ENCODE measurements at regions not wholly inside any gene's neighbourhood (a gene's known extent, or its start where the extent isn't known, plus 50 kb on each side); places are given as distances from the start of the nearest gene placed in this dataset.

GRCh38 chr20:52752023-52752422 is 220.1 kb upstream of the TSHZ2 start:
- in situ Hi-C loops (cut with MboI; ENCODE audit: low pct_unique_long_range_greater_than_20kb, low sequenced_read_pairs), result no loop called here

GRCh38 chr20:52751571-52751970 is 220.6 kb upstream of the TSHZ2 start:
- in situ Hi-C loops (cut with MboI; ENCODE audit: low pct_unique_long_range_greater_than_20kb, low sequenced_read_pairs), result no loop called here
- no peak for DNase-seq

More at GRCh38 chr20:52752023-52752422, 220.1 kb upstream of the TSHZ2 start:
- DNase-seq, result no peak

- in situ Hi-C loops (cut with MboI; ENCODE audit: low pct_unique_long_range_greater_than_20kb, low sequenced_read_pairs), result no loop called here
- DNase-seq, result no peak
Observed at GRCh38 chr20:52749938-52750337, 222.2 kb upstream of the TSHZ2 start.

- no peak for DNase-seq
- in situ Hi-C loops (cut with MboI; ENCODE audit: low pct_unique_long_range_greater_than_20kb, low sequenced_read_pairs), result no loop called here
Observed at GRCh38 chr20:52748990-52749389, 223.2 kb upstream of the TSHZ2 start.

GRCh38 chr20:52748285-52748932 is 223.7 kb upstream of the TSHZ2 start:
- in situ Hi-C loops (cut with MboI; ENCODE audit: low pct_unique_long_range_greater_than_20kb, low sequenced_read_pairs), result no loop called here
- no peak for DNase-seq

GRCh38 chr20:52747845-52748284 is 224.3 kb upstream of the TSHZ2 start:
- in situ Hi-C loops (cut with MboI; ENCODE audit: low pct_unique_long_range_greater_than_20kb, low sequenced_read_pairs), result no loop called here
- no peak for DNase-seq

- DNase-seq, result no peak
- in situ Hi-C loops (cut with MboI; ENCODE audit: low pct_unique_long_range_greater_than_20kb, low sequenced_read_pairs), result no loop called here
Observed at GRCh38 chr20:52746770-52747169, 225.4 kb upstream of the TSHZ2 start.

GRCh38 chr20:52746190-52746589 is 226.0 kb upstream of the TSHZ2 start:
- in situ Hi-C loops (cut with MboI; ENCODE audit: low pct_unique_long_range_greater_than_20kb, low sequenced_read_pairs), result no loop called here
- no peak for DNase-seq

- in situ Hi-C loops (cut with MboI; ENCODE audit: low pct_unique_long_range_greater_than_20kb, low sequenced_read_pairs), result no loop called here
- DNase-seq, result no peak
Observed at GRCh38 chr20:52744441-52744840, 227.7 kb upstream of the TSHZ2 start.

GRCh38 chr20:52738081-52738480 is 234.1 kb upstream of the TSHZ2 start:
- DNase-seq, result no peak
- in situ Hi-C loops (cut with MboI; ENCODE audit: low pct_unique_long_range_greater_than_20kb, low sequenced_read_pairs), result no loop called here

GRCh38 chr20:52736507-52736906 is 235.7 kb upstream of the TSHZ2 start:
- DNase-seq, result no peak
- in situ Hi-C loops (cut with MboI; ENCODE audit: low pct_unique_long_range_greater_than_20kb, low sequenced_read_pairs), result no loop called here

- DNase-seq, result no peak
Observed at GRCh38 chr20:52731093-52731492, 241.1 kb upstream of the TSHZ2 start.

GRCh38 chr20:52727740-52728456 is 244.3 kb upstream of the TSHZ2 start:
- DNase-seq, result no peak
- in situ Hi-C loops (cut with MboI; ENCODE audit: low pct_unique_long_range_greater_than_20kb, low sequenced_read_pairs), result no loop called here

More at GRCh38 chr20:52731093-52731492, 241.1 kb upstream of the TSHZ2 start:
- in situ Hi-C loops (cut with MboI; ENCODE audit: low pct_unique_long_range_greater_than_20kb, low sequenced_read_pairs), result no loop called here

GRCh38 chr20:52724541-52724940 is 247.6 kb upstream of the TSHZ2 start:
- in situ Hi-C loops (cut with MboI; ENCODE audit: low pct_unique_long_range_greater_than_20kb, low sequenced_read_pairs), result no loop called here
- DNase-seq, result no peak

- in situ Hi-C loops (cut with MboI; ENCODE audit: low pct_unique_long_range_greater_than_20kb, low sequenced_read_pairs), result no loop called here
- no peak for DNase-seq
Observed at GRCh38 chr20:52722926-52723688, 249.1 kb upstream of the TSHZ2 start.

- in situ Hi-C loops (cut with MboI; ENCODE audit: low pct_unique_long_range_greater_than_20kb, low sequenced_read_pairs), result no loop called here
- no peak for DNase-seq
Observed at GRCh38 chr20:52708137-52708536, 264.0 kb upstream of the TSHZ2 start.

- DNase-seq, result no peak
Observed at GRCh38 chr20:52704553-52704952, 267.6 kb upstream of the TSHZ2 start.

GRCh38 chr20:52688345-52688744 is 283.8 kb upstream of the TSHZ2 start:
- DNase-seq, result no peak
- in situ Hi-C loops (cut with MboI; ENCODE audit: low pct_unique_long_range_greater_than_20kb, low sequenced_read_pairs), result no loop called here

More at GRCh38 chr20:52704553-52704952, 267.6 kb upstream of the TSHZ2 start:
- in situ Hi-C loops (cut with MboI; ENCODE audit: low pct_unique_long_range_greater_than_20kb, low sequenced_read_pairs), result no loop called here

- DNase-seq, result no peak
- in situ Hi-C loops (cut with MboI; ENCODE audit: low pct_unique_long_range_greater_than_20kb, low sequenced_read_pairs), result no loop called here
Observed at GRCh38 chr20:52684905-52685304, 287.3 kb upstream of the TSHZ2 start.

GRCh38 chr20:52684176-52684575 is 288.0 kb upstream of the TSHZ2 start:
- in situ Hi-C loops (cut with MboI; ENCODE audit: low pct_unique_long_range_greater_than_20kb, low sequenced_read_pairs), result no loop called here
- no peak for DNase-seq

Measured in KBM-7 (cell line).